ENCODE measurements at regions not wholly inside any gene's neighbourhood (a gene's known extent, or its start where the extent isn't known, plus 50 kb on each side); places are given as distances from the start of the nearest gene placed in this dataset.

DNA sequence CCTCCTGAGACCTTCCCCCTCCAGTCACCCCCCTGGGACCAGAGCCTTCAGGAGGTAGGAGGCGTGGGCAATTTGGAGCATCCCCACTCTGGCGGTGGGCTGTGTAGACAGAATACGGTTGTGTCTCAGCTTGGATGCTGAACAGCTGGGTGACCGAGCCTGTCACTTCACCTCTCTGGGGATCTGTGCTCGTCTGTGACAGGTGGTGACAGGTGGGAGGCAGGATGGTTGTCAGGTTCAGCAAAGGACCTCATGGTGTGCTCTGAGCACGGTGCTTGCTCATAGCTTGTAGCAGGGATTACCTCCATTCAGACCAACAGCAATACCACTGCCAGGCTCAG, 186.5 kb upstream of the HS6ST1 start:
- DNase-seq (ENCODE audit: low spot score) = no peak
- TF ChIP-seq, protein P1, sequence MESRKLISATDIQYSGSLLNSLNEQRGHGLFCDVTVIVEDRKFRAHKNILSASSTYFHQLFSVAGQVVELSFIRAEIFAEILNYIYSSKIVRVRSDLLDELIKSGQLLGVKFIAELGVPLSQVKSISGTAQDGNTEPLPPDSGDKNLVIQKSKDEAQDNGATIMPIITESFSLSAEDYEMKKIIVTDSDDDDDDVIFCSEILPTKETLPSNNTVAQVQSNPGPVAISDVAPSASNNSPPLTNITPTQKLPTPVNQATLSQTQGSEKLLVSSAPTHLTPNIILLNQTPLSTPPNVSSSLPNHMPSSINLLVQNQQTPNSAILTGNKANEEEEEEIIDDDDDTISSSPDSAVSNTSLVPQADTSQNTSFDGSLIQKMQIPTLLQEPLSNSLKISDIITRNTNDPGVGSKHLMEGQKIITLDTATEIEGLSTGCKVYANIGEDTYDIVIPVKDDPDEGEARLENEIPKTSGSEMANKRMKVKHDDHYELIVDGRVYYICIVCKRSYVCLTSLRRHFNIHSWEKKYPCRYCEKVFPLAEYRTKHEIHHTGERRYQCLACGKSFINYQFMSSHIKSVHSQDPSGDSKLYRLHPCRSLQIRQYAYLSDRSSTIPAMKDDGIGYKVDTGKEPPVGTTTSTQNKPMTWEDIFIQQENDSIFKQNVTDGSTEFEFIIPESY (IDR thresholded peaks at IDR 0.05) = no peak
- TF ChIP-seq TAF1 (conservative IDR thresholded peaks at IDR 0.05) (no peak), HNF4A (conservative IDR thresholded peaks at IDR 0.05) (no peak), JUND (IDR thresholded peaks at IDR 0.05) (no peak), FOXA1 (IDR thresholded peaks at IDR 0.05) (no peak), YY1 (IDR thresholded peaks at IDR 0.05) (no peak), FOXA2 (IDR thresholded peaks at IDR 0.05) (no peak), GABPA (IDR thresholded peaks at IDR 0.05 in 1 of 2, conservative IDR thresholded peaks at IDR 0.05 in 1 of 2) (no peak), RXRA (IDR thresholded peaks at IDR 0.05) (no peak), NR2F2 (IDR thresholded peaks at IDR 0.05) (no peak), SP1 (IDR thresholded peaks at IDR 0.05) (no peak), HNF4G (IDR thresholded peaks at IDR 0.05) (no peak), RAD21 (IDR thresholded peaks at IDR 0.05) (no peak), EGR1 (IDR thresholded peaks at IDR 0.05; ENCODE audit: low read depth in 2 of 2) (no peak)
- TF ChIP-seq, protein P2, sequence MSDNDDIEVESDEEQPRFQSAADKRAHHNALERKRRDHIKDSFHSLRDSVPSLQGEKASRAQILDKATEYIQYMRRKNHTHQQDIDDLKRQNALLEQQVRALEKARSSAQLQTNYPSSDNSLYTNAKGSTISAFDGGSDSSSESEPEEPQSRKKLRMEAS (IDR thresholded peaks at IDR 0.05) = no peak
- TF ChIP-seq, protein P3, sequence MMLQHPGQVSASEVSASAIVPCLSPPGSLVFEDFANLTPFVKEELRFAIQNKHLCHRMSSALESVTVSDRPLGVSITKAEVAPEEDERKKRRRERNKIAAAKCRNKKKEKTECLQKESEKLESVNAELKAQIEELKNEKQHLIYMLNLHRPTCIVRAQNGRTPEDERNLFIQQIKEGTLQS (IDR thresholded peaks at IDR 0.05) = no peak
- TF ChIP-seq, protein P4, sequence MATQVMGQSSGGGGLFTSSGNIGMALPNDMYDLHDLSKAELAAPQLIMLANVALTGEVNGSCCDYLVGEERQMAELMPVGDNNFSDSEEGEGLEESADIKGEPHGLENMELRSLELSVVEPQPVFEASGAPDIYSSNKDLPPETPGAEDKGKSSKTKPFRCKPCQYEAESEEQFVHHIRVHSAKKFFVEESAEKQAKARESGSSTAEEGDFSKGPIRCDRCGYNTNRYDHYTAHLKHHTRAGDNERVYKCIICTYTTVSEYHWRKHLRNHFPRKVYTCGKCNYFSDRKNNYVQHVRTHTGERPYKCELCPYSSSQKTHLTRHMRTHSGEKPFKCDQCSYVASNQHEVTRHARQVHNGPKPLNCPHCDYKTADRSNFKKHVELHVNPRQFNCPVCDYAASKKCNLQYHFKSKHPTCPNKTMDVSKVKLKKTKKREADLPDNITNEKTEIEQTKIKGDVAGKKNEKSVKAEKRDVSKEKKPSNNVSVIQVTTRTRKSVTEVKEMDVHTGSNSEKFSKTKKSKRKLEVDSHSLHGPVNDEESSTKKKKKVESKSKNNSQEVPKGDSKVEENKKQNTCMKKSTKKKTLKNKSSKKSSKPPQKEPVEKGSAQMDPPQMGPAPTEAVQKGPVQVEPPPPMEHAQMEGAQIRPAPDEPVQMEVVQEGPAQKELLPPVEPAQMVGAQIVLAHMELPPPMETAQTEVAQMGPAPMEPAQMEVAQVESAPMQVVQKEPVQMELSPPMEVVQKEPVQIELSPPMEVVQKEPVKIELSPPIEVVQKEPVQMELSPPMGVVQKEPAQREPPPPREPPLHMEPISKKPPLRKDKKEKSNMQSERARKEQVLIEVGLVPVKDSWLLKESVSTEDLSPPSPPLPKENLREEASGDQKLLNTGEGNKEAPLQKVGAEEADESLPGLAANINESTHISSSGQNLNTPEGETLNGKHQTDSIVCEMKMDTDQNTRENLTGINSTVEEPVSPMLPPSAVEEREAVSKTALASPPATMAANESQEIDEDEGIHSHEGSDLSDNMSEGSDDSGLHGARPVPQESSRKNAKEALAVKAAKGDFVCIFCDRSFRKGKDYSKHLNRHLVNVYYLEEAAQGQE (IDR thresholded peaks at IDR 0.05) = no peak
- TF ChIP-seq, protein P5, sequence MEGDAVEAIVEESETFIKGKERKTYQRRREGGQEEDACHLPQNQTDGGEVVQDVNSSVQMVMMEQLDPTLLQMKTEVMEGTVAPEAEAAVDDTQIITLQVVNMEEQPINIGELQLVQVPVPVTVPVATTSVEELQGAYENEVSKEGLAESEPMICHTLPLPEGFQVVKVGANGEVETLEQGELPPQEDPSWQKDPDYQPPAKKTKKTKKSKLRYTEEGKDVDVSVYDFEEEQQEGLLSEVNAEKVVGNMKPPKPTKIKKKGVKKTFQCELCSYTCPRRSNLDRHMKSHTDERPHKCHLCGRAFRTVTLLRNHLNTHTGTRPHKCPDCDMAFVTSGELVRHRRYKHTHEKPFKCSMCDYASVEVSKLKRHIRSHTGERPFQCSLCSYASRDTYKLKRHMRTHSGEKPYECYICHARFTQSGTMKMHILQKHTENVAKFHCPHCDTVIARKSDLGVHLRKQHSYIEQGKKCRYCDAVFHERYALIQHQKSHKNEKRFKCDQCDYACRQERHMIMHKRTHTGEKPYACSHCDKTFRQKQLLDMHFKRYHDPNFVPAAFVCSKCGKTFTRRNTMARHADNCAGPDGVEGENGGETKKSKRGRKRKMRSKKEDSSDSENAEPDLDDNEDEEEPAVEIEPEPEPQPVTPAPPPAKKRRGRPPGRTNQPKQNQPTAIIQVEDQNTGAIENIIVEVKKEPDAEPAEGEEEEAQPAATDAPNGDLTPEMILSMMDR (IDR thresholded peaks at IDR 0.05; ENCODE audit: low read depth, low read length, missing input control) = no peak
- Histone ChIP-seq H3K36me3 (ENCODE audit: control insufficient read depth in 4 of 4, insufficient read depth in 3 of 4, low read depth in 1 of 4, low read length in 3 of 4) (no peaks in the 10 kb centered on the region), H3K9ac (ENCODE audit: low read depth in 1 of 2, low read length in 2 of 2) (no peak overlapping the region), H3K27me3 (ENCODE audit: control insufficient read depth in 4 of 4, insufficient read depth in 4 of 4, low read length in 3 of 4) (no peaks in the 10 kb centered on the region), H3K9me3 (ENCODE audit: control insufficient read depth in 4 of 4, low read length in 3 of 4) (no peaks in the 10 kb centered on the region), H3K27ac (ENCODE audit: low read depth in 1 of 2, low read length in 2 of 2) (no peak overlapping the region), H3K4me3 (ENCODE audit: low read depth in 1 of 3, low read length in 3 of 3) (no peak overlapping the region), H3K4me1 (ENCODE audit: control insufficient read depth in 4 of 4, insufficient read depth in 4 of 4, low read length in 3 of 4) (peaks cover 0 to 2% (median 0%) of the 10 kb centered on the region in 4 donors)
- 90% methylated on average over 6 of the region's 6 CpGs for WGBS

All from liver (tissue), 8 donors.